ENCODE measurements at regions not wholly inside any gene's neighbourhood (a gene's known extent, or its start where the extent isn't known, plus 50 kb on each side); places are given as distances from the start of the nearest gene placed in this dataset.

- Histone ChIP-seq H3K4me3 (no peak overlapping the region), H3K4me1 (no peaks in the 10 kb centered on the region), H3K9me3 (no peaks in the 10 kb centered on the region), H3K27me3 (no peaks in the 10 kb centered on the region), H3K27ac (no peak overlapping the region), H3K36me3 (no peaks in the 10 kb centered on the region)
- TF ChIP-seq CTCF (IDR thresholded peaks at IDR 0.05 in 4 of 5, conservative IDR thresholded peaks at IDR 0.05 in 1 of 5) (no peak), POLR2A (IDR thresholded peaks at IDR 0.05) (no peak)
- intact Hi-C loops (cut with DNase I; ENCODE audit: low total_unique reads): no loop called here
- no peak for DNase-seq
- no peak for ATAC-seq
- in situ Hi-C loops (cut with MboI; ENCODE audit: low sequenced_read_pairs in 4 of 4): no loop called here
Measured at GRCh38 chr4:24339260-24339659, 245.1 kb downstream of the DHX15 start.

GRCh38 chr4:24337451-24338190 is 246.7 kb downstream of the DHX15 start:
- H3K36me3 ChIP-seq: no peaks in the 10 kb centered on the region
- no peaks in the 10 kb centered on the region for H3K9me3 ChIP-seq
- H3K4me1 ChIP-seq: no peaks in the 10 kb centered on the region
- intact Hi-C loops (cut with DNase I; ENCODE audit: low total_unique reads) (no loop called here), in situ Hi-C loops (cut with MboI; ENCODE audit: low sequenced_read_pairs in 4 of 4) (no loop called here)
- DNase-seq (no peak), ATAC-seq (no peak)
- H3K4me3 ChIP-seq: no peak overlapping the region
- TF ChIP-seq CTCF (IDR thresholded peaks at IDR 0.05 in 4 of 5, conservative IDR thresholded peaks at IDR 0.05 in 1 of 5): no peak
- no peak for TF ChIP-seq POLR2A (IDR thresholded peaks at IDR 0.05)
- H3K27me3 ChIP-seq: no peaks in the 10 kb centered on the region
- no peak overlapping the region for H3K27ac ChIP-seq

GRCh38 chr4:24335616-24336015 is 248.7 kb downstream of the DHX15 start:
- H3K9me3 ChIP-seq: no peaks in the 10 kb centered on the region
- intact Hi-C loops (cut with DNase I; ENCODE audit: low total_unique reads) (no loop called here), in situ Hi-C loops (cut with MboI; ENCODE audit: low sequenced_read_pairs in 4 of 4) (no loop called here)
- DNase-seq (no peak), ATAC-seq (no peak)
- no peak overlapping the region for H3K27ac ChIP-seq
- H3K27me3 ChIP-seq: no peaks in the 10 kb centered on the region
- no peak overlapping the region for H3K4me3 ChIP-seq
- H3K36me3 ChIP-seq: no peaks in the 10 kb centered on the region
- no peaks in the 10 kb centered on the region for H3K4me1 ChIP-seq
- TF ChIP-seq POLR2A (IDR thresholded peaks at IDR 0.05): no peak
- TF ChIP-seq CTCF (IDR thresholded peaks at IDR 0.05 in 4 of 5, conservative IDR thresholded peaks at IDR 0.05 in 1 of 5): no peak

GRCh38 chr4:24334906-24335305 is 249.4 kb downstream of the DHX15 start:
- in situ Hi-C loops (cut with MboI; ENCODE audit: low sequenced_read_pairs in 4 of 4): no loop called here
- H3K27me3 ChIP-seq: no peaks in the 10 kb centered on the region
- no peaks in the 10 kb centered on the region for H3K36me3 ChIP-seq
- no peaks in the 10 kb centered on the region for H3K9me3 ChIP-seq
- intact Hi-C loops (cut with DNase I; ENCODE audit: low total_unique reads): no loop called here
- H3K4me3 ChIP-seq: no peak overlapping the region
- no peaks in the 10 kb centered on the region for H3K4me1 ChIP-seq
- TF ChIP-seq CTCF (IDR thresholded peaks at IDR 0.05 in 4 of 5, conservative IDR thresholded peaks at IDR 0.05 in 1 of 5) (no peak), POLR2A (IDR thresholded peaks at IDR 0.05) (no peak)
- H3K27ac ChIP-seq: no peak overlapping the region
- ATAC-seq (no peak), DNase-seq (no peak)

- H3K36me3 ChIP-seq: no peaks in the 10 kb centered on the region
- H3K4me1 ChIP-seq: no peaks in the 10 kb centered on the region
- H3K4me3 ChIP-seq: no peak overlapping the region
- intact Hi-C loops (cut with DNase I; ENCODE audit: low total_unique reads) (no loop called here), in situ Hi-C loops (cut with MboI; ENCODE audit: low sequenced_read_pairs in 4 of 4) (no loop called here)
- no peaks in the 10 kb centered on the region for H3K27me3 ChIP-seq
- no peaks in the 10 kb centered on the region for H3K9me3 ChIP-seq
- H3K27ac ChIP-seq: no peak overlapping the region
- DNase-seq: no peak
- TF ChIP-seq CTCF (IDR thresholded peaks at IDR 0.05 in 4 of 5, conservative IDR thresholded peaks at IDR 0.05 in 1 of 5) (no peak), POLR2A (IDR thresholded peaks at IDR 0.05) (no peak)
- ATAC-seq: peak in 1 of 2 donors; percentile 39
Measured at GRCh38 chr4:24330573-24330972, 253.8 kb downstream of the DHX15 start.
